Smooth muscle cell (in vitro differentiated cells): ENCODE measurements at regions not wholly inside any gene's neighbourhood (a gene's known extent, or its start where the extent isn't known, plus 50 kb on each side); places are given as distances from the start of the nearest gene placed in this dataset.

ENCODE experiments used
- DNase-seq: peaks from one replicate; lab custom pipeline; 2025; ENCODE audit not compliant: unreplicated experiment; lab: John Stamatoyannopoulos, UW
- H2AFZ ChIP-seq: fragments of 200-600 bp; sonication (generic); 2 replicates; pipeline ENCODE4 v1.6.0; 2016; ENCODE audit warnings: antibody characterized with exemption, low read depth, mild to moderate bottlenecking
- H3F3A ChIP-seq: fragments of 200-600 bp; sonication (generic); 2 replicates; pipeline ENCODE4 v1.6.0; 2017; ENCODE audit warnings: antibody characterized with exemption, low read depth
- H3K27ac ChIP-seq: fragments of 200-600 bp; sonication (generic); 2 replicates; pipeline ENCODE4 v1.5.1; 2016; ENCODE audit warnings: low read depth, mild to moderate bottlenecking
- H3K27me3 ChIP-seq: fragments of 200-600 bp; sonication (generic); 2 replicates; pipeline ENCODE4 v1.6.1; 2016; ENCODE audit warnings: low read depth, mild to moderate bottlenecking
- H3K36me3 ChIP-seq: fragments of 200-600 bp; sonication (generic); 2 replicates; pipeline ENCODE4 v1.5.1; 2016; ENCODE audit warnings: low read depth
- H3K4me1 ChIP-seq: fragments of 200-600 bp; sonication (generic); 2 replicates; pipeline ENCODE4 v1.5.1; 2016; ENCODE audit warnings: low read depth
- H3K4me2 ChIP-seq: fragments of 200-600 bp; sonication (generic); 2 replicates; pipeline ENCODE4 v1.6.0; 2016; ENCODE audit warnings: mild to moderate bottlenecking
- H3K4me3 ChIP-seq: fragments of 200-600 bp; sonication (generic); 2 replicates; pipeline ENCODE4 v1.5.1; 2016; ENCODE audit warnings: mild to moderate bottlenecking
- H3K79me2 ChIP-seq: fragments of 200-600 bp; sonication (generic); 2 replicates; pipeline ENCODE4 v1.6.0; 2016; ENCODE audit warnings: low read depth, mild to moderate bottlenecking
- H3K9ac ChIP-seq: fragments of 200-600 bp; sonication (generic); 2 replicates; pipeline ENCODE4 v1.6.0; 2016; ENCODE audit warnings: low read depth
- H3K9me3 ChIP-seq: fragments of 200-600 bp; sonication (generic); replicated peaks from 2 replicates; pipeline ENCODE4 v1.5.1; 2016; ENCODE audit warnings: low read depth
- H4K20me1 ChIP-seq: fragments of 200-600 bp; sonication (generic); 2 replicates; pipeline ENCODE4 v1.6.0; 2016; ENCODE audit warnings: low read depth
- WGBS: methylation state at CpG from one replicate; pipeline ENCODE4 v1.1.7; 2016; ENCODE audit warnings: low lambda C conversion rate; 5-methylcytosine and 5-hydroxymethylcytosine counted together
- TF ChIP-seq, protein P1 (sequence below): fragments of 200-600 bp; sonication (generic); IDR thresholded peaks from 2 replicates; pipeline ENCODE4 v1.5.1; 2017; ENCODE audit warnings: borderline replicate concordance, mild to moderate bottlenecking, antibody characterized with exemption; ENCODE audit not compliant: insufficient read depth, poor library complexity, severe bottlenecking

DNA sequence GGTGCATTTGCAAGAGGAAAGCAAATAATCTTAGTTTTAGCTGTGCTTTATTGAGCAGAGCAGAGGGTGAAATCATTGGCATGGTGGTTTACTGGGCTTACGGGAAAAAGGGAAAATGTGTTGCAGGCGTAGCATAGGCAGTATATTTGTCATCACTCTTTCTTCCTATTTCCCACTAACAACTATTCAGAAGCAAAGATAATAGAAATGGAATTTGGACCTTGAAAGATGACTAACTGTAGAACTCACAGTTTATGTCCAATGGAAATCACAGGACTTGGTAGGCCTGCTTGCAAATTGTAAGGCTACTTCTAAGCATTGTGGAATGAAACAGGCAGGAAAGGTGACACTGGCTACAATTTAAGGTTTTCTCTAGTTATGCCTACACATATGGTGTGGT is 611.9 kb upstream of the MAN1A1 start:
- Histone ChIP-seq H3K27ac (no peak overlapping the region), H4K20me1 (no peaks in the 10 kb centered on the region), H3K9ac (no peak overlapping the region), H3K4me3 (no peak overlapping the region), H3K9me3 (no peaks in the 10 kb centered on the region), H3K79me2 (no peaks in the 10 kb centered on the region), H3K4me1 (no peaks in the 10 kb centered on the region), H3K36me3 (no peaks in the 10 kb centered on the region), H3K4me2 (no peak overlapping the region), H3K27me3 (no peaks in the 10 kb centered on the region), H3F3A (no peaks in the 10 kb centered on the region), H2AFZ (no peak overlapping the region)
- DNase-seq = no peak
- TF ChIP-seq, protein P1, sequence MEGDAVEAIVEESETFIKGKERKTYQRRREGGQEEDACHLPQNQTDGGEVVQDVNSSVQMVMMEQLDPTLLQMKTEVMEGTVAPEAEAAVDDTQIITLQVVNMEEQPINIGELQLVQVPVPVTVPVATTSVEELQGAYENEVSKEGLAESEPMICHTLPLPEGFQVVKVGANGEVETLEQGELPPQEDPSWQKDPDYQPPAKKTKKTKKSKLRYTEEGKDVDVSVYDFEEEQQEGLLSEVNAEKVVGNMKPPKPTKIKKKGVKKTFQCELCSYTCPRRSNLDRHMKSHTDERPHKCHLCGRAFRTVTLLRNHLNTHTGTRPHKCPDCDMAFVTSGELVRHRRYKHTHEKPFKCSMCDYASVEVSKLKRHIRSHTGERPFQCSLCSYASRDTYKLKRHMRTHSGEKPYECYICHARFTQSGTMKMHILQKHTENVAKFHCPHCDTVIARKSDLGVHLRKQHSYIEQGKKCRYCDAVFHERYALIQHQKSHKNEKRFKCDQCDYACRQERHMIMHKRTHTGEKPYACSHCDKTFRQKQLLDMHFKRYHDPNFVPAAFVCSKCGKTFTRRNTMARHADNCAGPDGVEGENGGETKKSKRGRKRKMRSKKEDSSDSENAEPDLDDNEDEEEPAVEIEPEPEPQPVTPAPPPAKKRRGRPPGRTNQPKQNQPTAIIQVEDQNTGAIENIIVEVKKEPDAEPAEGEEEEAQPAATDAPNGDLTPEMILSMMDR = no peak
- 90% methylated on average over 2 of the region's 2 CpGs for WGBS

GRCh38 chr6:119960456-119960855 is 610.9 kb upstream of the MAN1A1 start:
- no peak overlapping the region for H3K4me2 ChIP-seq
- H2AFZ ChIP-seq = no peak overlapping the region
- H3K9me3 ChIP-seq = no peaks in the 10 kb centered on the region
- no peaks in the 10 kb centered on the region for H3K36me3 ChIP-seq
- H4K20me1 ChIP-seq = no peaks in the 10 kb centered on the region
- no peaks in the 10 kb centered on the region for H3F3A ChIP-seq
- 89% methylated on average over 5 of the region's 5 CpGs for WGBS
- H3K79me2 ChIP-seq = no peaks in the 10 kb centered on the region
- H3K4me1 ChIP-seq = no peaks in the 10 kb centered on the region
- H3K4me3 ChIP-seq = no peak overlapping the region
- no peaks in the 10 kb centered on the region for H3K27me3 ChIP-seq
- no peak for DNase-seq
- TF ChIP-seq, protein P1 = no peak
- no peak overlapping the region for H3K9ac ChIP-seq
- no peak overlapping the region for H3K27ac ChIP-seq

GRCh38 chr6:119960036-119960435 is 610.5 kb upstream of the MAN1A1 start:
- 59% methylated on average over 3 of the region's 3 CpGs for WGBS
- no peak for DNase-seq
- Histone ChIP-seq H3F3A (no peaks in the 10 kb centered on the region), H3K4me1 (no peaks in the 10 kb centered on the region), H3K27ac (no peak overlapping the region), H3K27me3 (no peaks in the 10 kb centered on the region), H3K9me3 (no peaks in the 10 kb centered on the region), H2AFZ (no peak overlapping the region), H4K20me1 (no peaks in the 10 kb centered on the region), H3K79me2 (no peaks in the 10 kb centered on the region), H3K4me2 (no peak overlapping the region), H3K4me3 (no peak overlapping the region), H3K36me3 (no peaks in the 10 kb centered on the region), H3K9ac (no peak overlapping the region)
- TF ChIP-seq, protein P1 = no peak

GRCh38 chr6:119957195-119957594 is 607.6 kb upstream of the MAN1A1 start:
- H3K27ac ChIP-seq = no peak overlapping the region
- no peaks in the 10 kb centered on the region for H3K36me3 ChIP-seq
- H4K20me1 ChIP-seq = no peaks in the 10 kb centered on the region
- H3K79me2 ChIP-seq = no peaks in the 10 kb centered on the region
- H2AFZ ChIP-seq = no peak overlapping the region
- H3K4me1 ChIP-seq = no peaks in the 10 kb centered on the region
- H3K9ac ChIP-seq = no peak overlapping the region
- H3K27me3 ChIP-seq = no peaks in the 10 kb centered on the region
- H3F3A ChIP-seq = no peaks in the 10 kb centered on the region
- no peak overlapping the region for H3K4me3 ChIP-seq
- TF ChIP-seq, protein P1 = no peak
- H3K4me2 ChIP-seq = no peak overlapping the region
- no peaks in the 10 kb centered on the region for H3K9me3 ChIP-seq
- DNase-seq = no peak
- 82% methylated on average over 3 of the region's 3 CpGs for WGBS
